ENCODE measurements at regions not wholly inside any gene's neighbourhood (a gene's known extent, or its start where the extent isn't known, plus 50 kb on each side); places are given as distances from the start of the nearest gene placed in this dataset.

GRCh38 chr5:167509076-167509475 lies 782.4 kb upstream of the WWC1 start:
- no peak for TF ChIP-seq EZH2 (IDR thresholded peaks at IDR 0.05; ENCODE audit: insufficient read depth, poor library complexity, severe bottlenecking)
- no peak for TF ChIP-seq EZH2phosphoT487 (IDR thresholded peaks at IDR 0.05; ENCODE audit: insufficient read depth, low read depth)
